ENCODE measurements at regions not wholly inside any gene's neighbourhood (a gene's known extent, or its start where the extent isn't known, plus 50 kb on each side); places are given as distances from the start of the nearest gene placed in this dataset.

GRCh38 chr2:14240868-14241267 lies 391.6 kb upstream of the LRATD1 start:
- DNase-seq (ENCODE audit: low read depth): no peak
- TF ChIP-seq, protein P1, sequence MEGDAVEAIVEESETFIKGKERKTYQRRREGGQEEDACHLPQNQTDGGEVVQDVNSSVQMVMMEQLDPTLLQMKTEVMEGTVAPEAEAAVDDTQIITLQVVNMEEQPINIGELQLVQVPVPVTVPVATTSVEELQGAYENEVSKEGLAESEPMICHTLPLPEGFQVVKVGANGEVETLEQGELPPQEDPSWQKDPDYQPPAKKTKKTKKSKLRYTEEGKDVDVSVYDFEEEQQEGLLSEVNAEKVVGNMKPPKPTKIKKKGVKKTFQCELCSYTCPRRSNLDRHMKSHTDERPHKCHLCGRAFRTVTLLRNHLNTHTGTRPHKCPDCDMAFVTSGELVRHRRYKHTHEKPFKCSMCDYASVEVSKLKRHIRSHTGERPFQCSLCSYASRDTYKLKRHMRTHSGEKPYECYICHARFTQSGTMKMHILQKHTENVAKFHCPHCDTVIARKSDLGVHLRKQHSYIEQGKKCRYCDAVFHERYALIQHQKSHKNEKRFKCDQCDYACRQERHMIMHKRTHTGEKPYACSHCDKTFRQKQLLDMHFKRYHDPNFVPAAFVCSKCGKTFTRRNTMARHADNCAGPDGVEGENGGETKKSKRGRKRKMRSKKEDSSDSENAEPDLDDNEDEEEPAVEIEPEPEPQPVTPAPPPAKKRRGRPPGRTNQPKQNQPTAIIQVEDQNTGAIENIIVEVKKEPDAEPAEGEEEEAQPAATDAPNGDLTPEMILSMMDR (IDR thresholded peaks at IDR 0.05; ENCODE audit: low read length, missing control alignments): no peak
- no peak overlapping the region for H3K4me3 ChIP-seq (replicated peaks; ENCODE audit: low read depth, low read length)

- H3K4me3 ChIP-seq (replicated peaks; ENCODE audit: low read depth, low read length): no peak overlapping the region
- no peak for DNase-seq (ENCODE audit: low read depth)
- TF ChIP-seq, protein P1 (IDR thresholded peaks at IDR 0.05; ENCODE audit: low read length, missing control alignments): no peak
Observed at GRCh38 chr2:14245901-14246300, 386.6 kb upstream of the LRATD1 start.

GRCh38 chr2:14255135-14255820 lies 377.2 kb upstream of the LRATD1 start:
- DNase-seq (ENCODE audit: low read depth): no peak
- TF ChIP-seq, protein P1 (IDR thresholded peaks at IDR 0.05; ENCODE audit: low read length, missing control alignments): no peak
- no peak overlapping the region for H3K4me3 ChIP-seq (replicated peaks; ENCODE audit: low read depth, low read length)

GRCh38 chr2:14256890-14257289 lies 375.6 kb upstream of the LRATD1 start:
- no peak overlapping the region for H3K4me3 ChIP-seq (replicated peaks; ENCODE audit: low read depth, low read length)
- TF ChIP-seq, protein P1 (IDR thresholded peaks at IDR 0.05; ENCODE audit: low read length, missing control alignments): no peak
- DNase-seq (ENCODE audit: low read depth): peak; percentile 3

GRCh38 chr2:14257801-14258507 lies 374.6 kb upstream of the LRATD1 start:
- TF ChIP-seq, protein P1 (IDR thresholded peaks at IDR 0.05; ENCODE audit: low read length, missing control alignments): no peak
- no peak for DNase-seq (ENCODE audit: low read depth)
- H3K4me3 ChIP-seq (replicated peaks; ENCODE audit: low read depth, low read length): no peak overlapping the region

GRCh38 chr2:14261771-14262170 lies 370.7 kb upstream of the LRATD1 start:
- TF ChIP-seq, protein P1 (IDR thresholded peaks at IDR 0.05; ENCODE audit: low read length, missing control alignments): no peak
- no peak for DNase-seq (ENCODE audit: low read depth)
- no peak overlapping the region for H3K4me3 ChIP-seq (replicated peaks; ENCODE audit: low read depth, low read length)
